GM19043 (cell line): ENCODE measurements at regions not wholly inside any gene's neighbourhood (a gene's known extent, or its start where the extent isn't known, plus 50 kb on each side); places are given as distances from the start of the nearest gene placed in this dataset.

Experiments
- ATAC-seq: cut with Tn5 transposase; IDR thresholded peaks from one replicate; pipeline ENCODE4 v1.9.1; 2021; ENCODE audit warnings: low read depth; ENCODE audit not compliant: unreplicated experiment

- no peak for ATAC-seq
Observed at GRCh38 chr15:39529457-39529856, 51.4 kb upstream of the THBS1 start.

GRCh38 chr15:39530480-39531342 lies 50.2 kb upstream of the THBS1 start:
- no peak for ATAC-seq
